ENCODE measurements at regions not wholly inside any gene's neighbourhood (a gene's known extent, or its start where the extent isn't known, plus 50 kb on each side); places are given as distances from the start of the nearest gene placed in this dataset.
"Not testable (repeated sequence)": the region's sequence is repeated elsewhere in the genome, so short reads cannot be mapped to it uniquely, and the experiment has no call there.

DNA sequence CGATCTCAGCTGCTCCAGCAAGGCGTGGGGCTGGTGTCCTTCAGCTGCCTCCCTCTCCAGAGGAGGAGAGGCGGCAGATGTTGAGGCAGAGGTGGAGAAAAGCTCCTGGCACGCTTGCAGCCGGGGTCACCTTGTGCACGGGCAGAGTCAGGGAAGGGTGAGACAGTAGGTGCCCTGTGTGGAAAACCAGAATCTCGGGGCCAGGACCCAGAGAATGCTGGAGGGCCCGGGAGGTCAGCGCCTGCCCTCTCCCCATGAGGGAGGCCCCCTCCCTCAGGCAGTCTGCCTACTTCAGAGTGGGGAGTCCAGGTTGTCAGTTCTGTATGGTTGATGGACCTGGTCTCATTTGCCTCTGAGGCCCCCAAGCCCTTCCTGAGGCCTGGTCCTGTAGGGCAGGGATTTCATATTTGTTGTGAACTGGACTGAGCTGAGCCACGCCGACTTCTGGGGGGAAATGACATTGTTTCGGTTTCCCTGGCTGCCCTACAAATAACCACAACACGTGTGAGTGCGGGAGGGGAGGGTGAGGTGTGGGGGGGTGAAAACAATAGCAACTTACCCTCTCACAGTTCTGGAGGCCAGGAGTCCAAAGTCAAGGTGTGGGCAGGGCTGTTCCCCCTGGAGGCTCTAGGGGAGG is 174.2 kb downstream of the OR4M2 start:
- TF ChIP-seq ZNF274 (IDR thresholded peaks at IDR 0.05; ENCODE audit: low read depth, low read length); SUZ12 (IDR thresholded peaks at IDR 0.05; ENCODE audit: extremely low read depth, insufficient read depth, insufficient read length): not testable (repeated sequence)
